Urothelium cell line (cell line): ENCODE measurements at regions not wholly inside any gene's neighbourhood (a gene's known extent, or its start where the extent isn't known, plus 50 kb on each side); places are given as distances from the start of the nearest gene placed in this dataset.

Experiments
- DNase-seq: peaks from one replicate; pipeline ENCODE4 v3.0.0; 2011; ENCODE audit warnings: low spot score, mixed read lengths
- FAIRE-seq: peaks from 2 replicates; lab custom pipeline; 2011; peaks lifted over from hg19 to GRCh38; lab: Jason Lieb, UNC

- FAIRE-seq (no peak), DNase-seq (peak; percentile 14)
Measured at GRCh38 chr11:80519596-80520506, 1079.0 kb upstream of the TENM4 start.

GRCh38 chr11:80517701-80518100, 1076.9 kb upstream of the TENM4 start:
- no peak for DNase-seq
- FAIRE-seq, result no peak

- FAIRE-seq (no peak), DNase-seq (no peak)
Measured at GRCh38 chr11:80515097-80515496, 1074.3 kb upstream of the TENM4 start.

GRCh38 chr11:80512491-80512890, 1071.7 kb upstream of the TENM4 start:
- FAIRE-seq, result no peak
- DNase-seq, result no peak

- no peak for DNase-seq
- FAIRE-seq, result no peak
Measured at GRCh38 chr11:80505771-80506170, 1064.9 kb upstream of the TENM4 start.

GRCh38 chr11:80503990-80504389, 1063.2 kb upstream of the TENM4 start:
- DNase-seq (no peak), FAIRE-seq (no peak)

- no peak for FAIRE-seq
- DNase-seq, result no peak
Measured at GRCh38 chr11:80502511-80502910, 1061.7 kb upstream of the TENM4 start.

- DNase-seq, result no peak
- no peak for FAIRE-seq
Measured at GRCh38 chr11:80495116-80495515, 1054.3 kb upstream of the TENM4 start.

GRCh38 chr11:80487952-80488351, 1047.1 kb upstream of the TENM4 start:
- DNase-seq (no peak), FAIRE-seq (no peak)

- DNase-seq (no peak), FAIRE-seq (no peak)
Measured at GRCh38 chr11:80486678-80487077, 1045.8 kb upstream of the TENM4 start.

- DNase-seq, result no peak
- FAIRE-seq, result no peak
Measured at GRCh38 chr11:80477178-80477577, 1036.3 kb upstream of the TENM4 start.

- FAIRE-seq (no peak), DNase-seq (no peak)
Measured at GRCh38 chr11:80473562-80473961, 1032.7 kb upstream of the TENM4 start.

GRCh38 chr11:80469871-80470270, 1029.0 kb upstream of the TENM4 start:
- DNase-seq, result no peak
- FAIRE-seq, result no peak

- no peak for DNase-seq
- FAIRE-seq, result peak; percentile 66
Measured at GRCh38 chr11:80466570-80466969, 1025.7 kb upstream of the TENM4 start.

- peak; percentile 29 for DNase-seq
- FAIRE-seq, result no peak
Measured at GRCh38 chr11:80462211-80462610, 1021.4 kb upstream of the TENM4 start.

GRCh38 chr11:80458376-80458775, 1017.5 kb upstream of the TENM4 start:
- DNase-seq (no peak), FAIRE-seq (no peak)

GRCh38 chr11:80457823-80458222, 1017.0 kb upstream of the TENM4 start:
- FAIRE-seq, result no peak
- DNase-seq, result no peak

- no peak for DNase-seq
- no peak for FAIRE-seq
Measured at GRCh38 chr11:80455818-80456217, 1015.0 kb upstream of the TENM4 start.

- FAIRE-seq, result no peak
- DNase-seq, result no peak
Measured at GRCh38 chr11:80451105-80451504, 1010.3 kb upstream of the TENM4 start.

- FAIRE-seq (no peak), DNase-seq (no peak)
Measured at GRCh38 chr11:80448709-80449108, 1007.9 kb upstream of the TENM4 start.

GRCh38 chr11:80443177-80443576, 1002.3 kb upstream of the TENM4 start:
- FAIRE-seq (no peak), DNase-seq (no peak)

- no peak for FAIRE-seq
Measured at GRCh38 chr11:80441821-80442220, 1001.0 kb upstream of the TENM4 start.

GRCh38 chr11:80440835-80441234, 1000.0 kb upstream of the TENM4 start:
- FAIRE-seq, result no peak

More at GRCh38 chr11:80441821-80442220, 1001.0 kb upstream of the TENM4 start:
- no peak for DNase-seq

More at GRCh38 chr11:80440835-80441234, 1000.0 kb upstream of the TENM4 start:
- no peak for DNase-seq
